IPS-18a (cell line): ENCODE measurements at regions not wholly inside any gene's neighbourhood (a gene's known extent, or its start where the extent isn't known, plus 50 kb on each side); places are given as distances from the start of the nearest gene placed in this dataset.

Experiments
- H3K27ac ChIP-seq: one replicate; pipeline ENCODE4 v1.5.1; 2013; ENCODE audit warnings: low read length
- H3K27me3 ChIP-seq: one replicate; pipeline ENCODE4 v1.6.1; 2013; ENCODE audit warnings: mild to moderate bottlenecking, low read length; ENCODE audit not compliant: control insufficient read depth, insufficient read depth
- H3K36me3 ChIP-seq: one replicate; pipeline ENCODE4 v1.6.1; 2013; ENCODE audit warnings: low read depth, low read length; ENCODE audit not compliant: control insufficient read depth
- H3K4me1 ChIP-seq: one replicate; pipeline ENCODE4 v1.6.1; 2013; ENCODE audit warnings: low read depth, low read length; ENCODE audit not compliant: control insufficient read depth
- H3K4me3 ChIP-seq: one replicate; pipeline ENCODE4 v1.5.1; 2013; ENCODE audit warnings: low read length
- H3K9ac ChIP-seq: one replicate; pipeline ENCODE4 v1.6.1; 2013; ENCODE audit warnings: mild to moderate bottlenecking, low read length, moderate library complexity
- H3K9me3 ChIP-seq: one replicate; pipeline ENCODE4 v1.6.1; 2013; ENCODE audit warnings: low read depth, low read length; ENCODE audit not compliant: control insufficient read depth

DNA sequence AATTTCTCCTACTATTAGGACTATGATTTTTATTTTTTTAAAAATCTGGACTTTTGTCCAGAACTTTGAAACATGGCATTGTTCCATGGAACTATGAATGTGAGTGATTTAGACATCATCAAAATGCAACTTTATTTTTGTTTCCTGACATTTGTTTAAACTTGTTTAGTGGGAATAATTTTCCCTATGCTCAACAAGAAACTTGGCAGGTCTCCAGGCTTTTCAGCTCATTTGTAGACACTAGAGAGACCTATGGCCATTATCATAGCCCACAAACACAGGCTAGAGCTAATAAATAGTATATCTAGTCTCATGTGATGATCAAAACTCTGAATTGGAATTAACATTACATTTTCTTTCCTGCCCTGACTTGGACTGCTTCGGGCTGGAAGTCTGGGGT, 145.1 kb upstream of the CELF4 start:
- H3K27ac ChIP-seq: no peak overlapping the region
- no peak overlapping the region for H3K9ac ChIP-seq
- H3K27me3 ChIP-seq: no peaks in the 10 kb centered on the region
- H3K36me3 ChIP-seq: no peaks in the 10 kb centered on the region
- H3K9me3 ChIP-seq: no peaks in the 10 kb centered on the region
- no peak overlapping the region for H3K4me3 ChIP-seq
- no peaks in the 10 kb centered on the region for H3K4me1 ChIP-seq

DNA sequence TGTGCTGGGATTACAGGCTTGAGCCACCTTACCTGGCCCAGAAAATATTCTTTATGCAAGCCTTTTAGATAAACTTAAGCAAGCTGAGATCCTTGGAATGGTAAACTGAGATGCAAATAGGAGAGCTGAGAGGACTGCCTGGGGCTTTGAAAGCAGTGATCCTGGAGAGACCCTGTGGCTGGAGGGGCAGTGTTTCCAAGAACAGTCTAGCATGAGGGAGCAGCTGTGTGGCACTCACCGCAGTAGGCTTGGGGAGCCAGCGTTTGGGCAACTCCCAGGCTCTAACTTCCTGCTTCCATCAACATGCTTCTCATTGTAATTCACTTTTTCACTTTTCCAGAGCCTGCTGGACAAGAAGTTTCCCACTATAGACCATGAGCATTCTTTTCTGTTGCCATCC, 144.1 kb upstream of the CELF4 start:
- Histone ChIP-seq H3K4me3 (no peak overlapping the region), H3K9ac (no peak overlapping the region), H3K4me1 (no peaks in the 10 kb centered on the region), H3K9me3 (no peaks in the 10 kb centered on the region), H3K27ac (no peak overlapping the region), H3K27me3 (no peaks in the 10 kb centered on the region), H3K36me3 (no peaks in the 10 kb centered on the region)

DNA sequence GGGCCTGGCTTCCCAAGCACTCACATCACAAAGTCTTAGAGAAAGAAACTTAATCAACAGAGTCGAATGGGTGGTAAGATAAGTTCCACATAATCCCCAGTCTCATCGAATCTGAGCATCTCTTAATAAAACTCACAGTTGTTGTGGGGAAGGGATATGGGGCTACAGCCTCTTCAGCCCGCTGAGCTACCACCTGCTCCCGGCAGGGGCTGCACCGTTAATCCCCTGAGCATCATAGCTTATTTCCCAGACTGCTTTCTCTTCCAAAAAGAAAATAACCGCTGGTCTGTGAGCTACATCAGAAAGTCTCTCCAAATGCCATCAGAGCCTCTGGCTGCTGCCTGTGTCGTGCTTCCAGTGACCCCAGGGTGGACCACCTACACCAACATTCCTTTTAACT, 139.4 kb upstream of the CELF4 start:
- no peak overlapping the region for H3K4me3 ChIP-seq
- H3K27ac ChIP-seq: no peak overlapping the region
- no peaks in the 10 kb centered on the region for H3K4me1 ChIP-seq
- H3K9me3 ChIP-seq: no peaks in the 10 kb centered on the region
- H3K9ac ChIP-seq: no peak overlapping the region
- no peaks in the 10 kb centered on the region for H3K27me3 ChIP-seq
- no peaks in the 10 kb centered on the region for H3K36me3 ChIP-seq

DNA sequence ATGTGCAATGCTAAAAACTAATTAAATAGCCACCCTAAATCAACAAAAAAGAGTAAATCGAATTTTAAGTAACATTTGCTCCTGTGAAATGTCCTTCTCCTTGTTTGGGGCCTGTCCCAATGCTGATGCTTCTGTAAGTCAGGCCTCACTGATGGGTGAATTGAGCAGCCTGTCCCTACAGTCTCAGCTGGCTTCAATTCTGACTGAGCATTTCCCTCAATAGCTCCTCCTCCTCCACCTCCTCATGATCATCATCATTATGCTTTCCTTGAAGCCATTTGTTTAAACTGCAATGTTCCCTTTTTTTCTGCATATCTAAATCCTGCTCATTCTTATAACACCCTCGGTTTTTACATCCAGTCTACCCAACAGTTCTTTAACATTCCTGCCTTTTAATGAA, 137.2 kb upstream of the CELF4 start:
- no peak overlapping the region for H3K9ac ChIP-seq
- H3K27me3 ChIP-seq: no peaks in the 10 kb centered on the region
- H3K4me1 ChIP-seq: peaks cover 12% of the 10 kb centered on the region
- no peak overlapping the region for H3K4me3 ChIP-seq
- no peak overlapping the region for H3K27ac ChIP-seq
- H3K36me3 ChIP-seq: no peaks in the 10 kb centered on the region
- no peaks in the 10 kb centered on the region for H3K9me3 ChIP-seq

DNA sequence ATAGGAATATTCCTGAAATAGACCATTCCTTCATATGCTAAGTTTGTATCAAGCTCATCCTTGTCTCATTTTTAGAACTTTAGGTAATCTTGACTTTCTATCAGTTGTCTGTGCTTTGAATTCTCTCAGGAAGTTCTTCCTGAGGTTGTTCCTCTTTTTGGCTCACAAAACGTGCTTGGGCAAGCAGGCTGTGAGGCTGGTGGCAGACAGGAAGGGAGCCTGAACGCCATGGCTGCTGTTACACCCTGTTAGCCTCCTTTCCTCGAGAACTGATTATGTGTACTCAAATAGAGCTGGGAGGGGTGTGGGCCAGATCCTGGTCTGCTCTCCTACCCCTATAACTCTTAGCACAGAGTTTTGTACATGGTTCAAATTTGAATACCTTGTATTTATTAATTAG, 136.4 kb upstream of the CELF4 start:
- Histone ChIP-seq H3K27ac (no peak overlapping the region), H3K9ac (no peak overlapping the region), H3K36me3 (no peaks in the 10 kb centered on the region), H3K27me3 (no peaks in the 10 kb centered on the region), H3K9me3 (no peaks in the 10 kb centered on the region), H3K4me1 (peaks cover 13% of the 10 kb centered on the region), H3K4me3 (no peak overlapping the region)

DNA sequence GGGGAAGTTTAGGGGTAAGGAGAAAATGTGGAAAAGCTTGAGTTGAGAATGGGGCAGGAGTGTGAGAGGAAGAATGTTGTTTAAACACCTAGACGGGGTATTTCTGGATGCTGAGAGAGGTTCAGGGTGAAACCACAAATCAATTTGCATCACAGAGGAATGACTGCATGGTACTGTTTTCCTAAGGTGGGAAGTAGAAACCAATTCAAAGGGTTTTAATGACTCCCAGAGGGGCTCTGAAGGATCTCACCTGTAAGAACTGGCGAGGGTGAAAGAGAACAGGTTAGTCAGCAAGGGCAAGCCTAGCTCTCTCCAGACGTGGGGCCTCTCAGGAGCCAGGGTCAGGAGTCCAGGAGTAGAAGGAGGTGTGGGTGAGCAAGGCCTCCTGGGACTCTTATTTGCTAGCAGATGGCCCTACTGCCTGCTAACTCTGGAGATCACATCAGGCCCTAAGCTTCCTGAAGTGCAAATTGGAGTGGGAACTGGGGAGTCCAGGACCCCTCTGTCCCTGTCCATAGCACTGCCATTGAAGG, 133.0 kb upstream of the CELF4 start:
- Histone ChIP-seq H3K27me3 (no peaks in the 10 kb centered on the region), H3K36me3 (no peaks in the 10 kb centered on the region), H3K9me3 (no peaks in the 10 kb centered on the region), H3K27ac (no peak overlapping the region), H3K4me3 (no peak overlapping the region), H3K4me1 (peaks cover 13% of the 10 kb centered on the region), H3K9ac (no peak overlapping the region)

DNA sequence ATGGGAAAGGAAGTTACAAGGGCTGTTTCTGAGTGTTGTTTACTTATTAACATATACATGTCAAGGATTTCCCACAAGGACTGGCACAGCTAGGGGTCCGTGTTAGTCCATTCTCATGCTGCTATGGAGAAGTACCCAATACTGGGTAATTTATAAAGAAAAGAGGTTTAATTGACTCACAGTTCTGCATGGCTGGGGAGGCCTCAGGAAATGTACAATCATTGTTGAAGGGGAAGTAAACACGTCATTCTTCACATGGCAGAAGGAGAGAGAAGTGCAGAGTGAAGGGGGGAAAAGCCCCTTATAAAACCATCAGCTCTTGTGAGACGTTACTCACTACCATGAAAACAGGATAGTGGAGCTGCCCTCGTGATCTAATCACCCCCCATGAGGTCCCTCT, 128.9 kb upstream of the CELF4 start:
- no peak overlapping the region for H3K4me3 ChIP-seq
- H3K9me3 ChIP-seq: no peaks in the 10 kb centered on the region
- H3K27ac ChIP-seq: no peak overlapping the region
- H3K27me3 ChIP-seq: no peaks in the 10 kb centered on the region
- H3K4me1 ChIP-seq: peaks cover 13% of the 10 kb centered on the region
- H3K9ac ChIP-seq: no peak overlapping the region
- H3K36me3 ChIP-seq: no peaks in the 10 kb centered on the region

DNA sequence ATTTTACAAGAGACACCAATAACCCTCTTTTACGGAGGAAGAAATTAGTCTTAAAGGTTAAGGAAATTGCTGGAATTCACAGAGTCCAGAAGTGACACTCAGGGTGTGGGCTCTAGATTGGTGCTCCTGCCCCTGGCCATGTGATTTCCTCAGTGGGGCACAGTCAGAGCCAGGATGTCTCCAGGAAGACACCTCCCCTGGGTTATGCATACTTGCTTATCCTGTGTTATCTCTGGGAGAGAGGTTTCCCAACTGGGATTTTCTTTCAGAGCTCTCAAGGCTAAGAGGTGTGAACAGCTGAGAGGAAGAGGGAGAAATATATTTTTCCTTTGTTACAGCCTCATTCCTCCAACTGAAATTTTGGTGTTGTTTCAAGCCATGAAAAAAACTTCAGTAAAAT, 125.6 kb upstream of the CELF4 start:
- no peaks in the 10 kb centered on the region for H3K4me1 ChIP-seq
- H3K9me3 ChIP-seq: no peaks in the 10 kb centered on the region
- no peak overlapping the region for H3K4me3 ChIP-seq
- H3K36me3 ChIP-seq: no peaks in the 10 kb centered on the region
- no peak overlapping the region for H3K27ac ChIP-seq
- no peaks in the 10 kb centered on the region for H3K27me3 ChIP-seq
- H3K9ac ChIP-seq: no peak overlapping the region

DNA sequence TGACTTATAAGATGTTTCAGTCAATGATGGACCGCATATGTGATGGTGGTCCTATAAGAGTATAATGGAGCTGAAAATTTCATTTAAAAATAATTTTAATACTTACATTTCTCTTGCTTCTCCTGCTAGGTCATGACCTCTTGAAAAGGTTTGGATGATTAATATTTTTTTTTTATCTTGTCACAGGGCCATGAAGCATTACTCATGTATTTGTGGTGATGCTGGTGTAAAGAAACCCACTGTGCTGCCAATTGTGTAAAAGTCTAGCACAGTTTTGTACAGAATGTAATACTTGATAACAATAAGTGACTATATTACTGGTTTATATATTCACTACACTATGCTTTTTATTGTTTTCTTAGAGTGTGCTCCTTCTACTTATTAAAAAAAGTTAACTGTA, 124.2 kb upstream of the CELF4 start:
- Histone ChIP-seq H3K9ac (no peak overlapping the region), H3K27me3 (no peaks in the 10 kb centered on the region), H3K9me3 (no peaks in the 10 kb centered on the region), H3K27ac (no peak overlapping the region), H3K36me3 (no peaks in the 10 kb centered on the region), H3K4me1 (no peaks in the 10 kb centered on the region), H3K4me3 (no peak overlapping the region)

DNA sequence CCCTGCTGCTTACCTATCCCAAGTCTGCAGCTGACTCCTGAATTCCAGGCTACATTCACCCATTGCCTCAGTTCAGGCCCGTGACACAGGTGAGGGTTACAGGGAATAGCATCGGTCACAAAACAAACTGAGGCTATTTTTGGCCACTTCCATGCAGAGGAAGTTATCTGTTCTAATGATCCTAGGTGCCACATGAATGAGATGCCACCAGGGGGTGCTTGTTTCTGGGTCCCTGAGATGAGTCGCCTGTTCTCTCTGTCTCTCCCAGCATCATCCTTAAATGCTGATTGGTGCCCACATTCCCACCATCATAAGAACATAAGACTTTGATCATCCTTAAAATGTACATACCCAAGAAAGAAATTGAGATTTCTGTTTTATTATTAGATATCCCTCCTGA, 119.0 kb upstream of the CELF4 start:
- Histone ChIP-seq H3K36me3 (no peaks in the 10 kb centered on the region), H3K4me3 (no peak overlapping the region), H3K27ac (no peak overlapping the region), H3K4me1 (no peaks in the 10 kb centered on the region), H3K9me3 (no peaks in the 10 kb centered on the region), H3K9ac (no peak overlapping the region), H3K27me3 (no peaks in the 10 kb centered on the region)

DNA sequence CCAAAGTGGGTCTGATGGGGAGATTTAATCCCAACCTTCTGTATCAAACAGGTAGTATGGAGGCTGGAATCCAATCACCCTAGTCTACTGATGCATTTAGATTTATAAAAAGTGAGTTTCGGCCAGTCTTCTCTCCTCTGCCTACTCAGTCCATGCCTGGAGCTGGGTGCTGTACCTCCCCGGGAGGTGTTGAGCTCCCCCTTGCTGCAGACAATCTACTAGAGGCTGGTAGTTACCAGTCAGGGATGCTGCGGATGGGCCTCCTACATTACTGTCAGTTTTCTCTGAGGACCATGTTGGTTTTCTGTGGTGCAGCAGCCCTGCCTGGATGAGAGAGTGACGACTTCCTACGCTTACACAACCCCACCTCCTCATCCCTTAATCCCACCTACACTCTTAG, 118.6 kb upstream of the CELF4 start:
- Histone ChIP-seq H3K9ac (no peak overlapping the region), H3K9me3 (no peaks in the 10 kb centered on the region), H3K27ac (no peak overlapping the region), H3K27me3 (no peaks in the 10 kb centered on the region), H3K36me3 (no peaks in the 10 kb centered on the region), H3K4me1 (no peaks in the 10 kb centered on the region), H3K4me3 (no peak overlapping the region)

DNA sequence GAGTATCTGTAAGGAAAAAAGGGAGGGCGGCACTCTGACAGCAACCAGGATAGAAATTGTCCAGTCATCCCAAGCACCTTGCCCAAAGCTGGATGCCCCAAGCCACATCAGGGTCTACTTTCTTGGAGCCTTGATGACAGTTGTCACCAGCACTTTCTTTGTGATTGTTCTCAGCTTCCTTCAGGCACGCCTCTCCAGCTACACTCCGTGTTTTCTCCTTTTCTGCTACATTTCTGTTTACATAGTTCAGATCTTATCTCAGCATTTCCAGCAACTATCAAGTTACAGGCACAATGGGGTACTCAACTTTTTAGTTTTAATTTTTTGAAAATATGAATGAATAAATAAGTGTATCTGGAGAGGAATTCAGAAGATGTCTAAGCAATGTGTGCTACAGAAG, 115.3 kb upstream of the CELF4 start:
- H3K9me3 ChIP-seq: no peaks in the 10 kb centered on the region
- no peaks in the 10 kb centered on the region for H3K27me3 ChIP-seq
- H3K4me3 ChIP-seq: no peak overlapping the region
- H3K36me3 ChIP-seq: no peaks in the 10 kb centered on the region
- no peak overlapping the region for H3K9ac ChIP-seq
- no peaks in the 10 kb centered on the region for H3K4me1 ChIP-seq
- no peak overlapping the region for H3K27ac ChIP-seq
